Upper lobe of left lung (tissue), 6 donors: ENCODE measurements at regions not wholly inside any gene's neighbourhood (a gene's known extent, or its start where the extent isn't known, plus 50 kb on each side); places are given as distances from the start of the nearest gene placed in this dataset.
"Not testable (repeated sequence)": the region's sequence is repeated elsewhere in the genome, so short reads cannot be mapped to it uniquely, and the experiment has no call there.

Source experiments
- ATAC-seq, 2 donors: fragments of 200-7000 bp; cut with Tn5 transposase; one replicate each; pipeline ENCODE4 v1.9.1; 2022; ENCODE audit warnings: mild to moderate bottlenecking in 2 of 2, moderate library complexity in 2 of 2; ENCODE audit not compliant: low FRiP score in 2 of 2
- DNase-seq, 2 donors: peaks; one replicate each; pipeline ENCODE4 v3.0.0-alpha.2; 2019 to 2020
- H3K27ac ChIP-seq, 4 donors: fragments of 200-600 bp; sonication (generic); one replicate each; pipeline ENCODE4 v1.5.1; 2016 to 2019
- H3K27me3 ChIP-seq, 4 donors: fragments of 200-600 bp; sonication (generic); one replicate each; pipeline ENCODE4 v1.5.1; 2017 to 2019
- H3K36me3 ChIP-seq, 4 donors: fragments of 200-600 bp; sonication (generic); one replicate each; pipeline ENCODE4 v1.5.1; 2016 to 2019
- H3K4me1 ChIP-seq, 4 donors: fragments of 200-600 bp; sonication (generic); one replicate each; pipeline ENCODE4 v1.5.1; 2018 to 2019
- H3K4me3 ChIP-seq, 4 donors: fragments of 200-600 bp; sonication (generic); one replicate each; pipeline ENCODE4 v1.5.1; 2017 to 2019; ENCODE audit warnings: mild to moderate bottlenecking in 2 of 4, moderate library complexity in 1 of 4
- H3K9me3 ChIP-seq, 4 donors: fragments of 200-600 bp; sonication (generic); one replicate each; pipeline ENCODE4 v1.5.1; 2018 to 2019
- CTCF ChIP-seq, 6 experiments: fragments of 450-650 bp in 4 of 6; fragments of 200-600 bp in 2 of 6; sonication (generic) in 2 of 6; IDR thresholded peaks; one replicate each; pipeline ENCODE4 v1.5.1; 2016 to 2019; ENCODE audit warnings: antibody characterized with exemption in 6 of 6
- EP300 ChIP-seq, 4 donors: sonication (generic); formaldehyde crosslinking; IDR thresholded peaks; one replicate each; pipeline ENCODE4 v1.5.1; 2017; ENCODE audit warnings: antibody characterized with exemption in 4 of 4, control low read depth in 2 of 4
- POLR2A ChIP-seq, 4 donors: fragments of 450-650 bp; IDR thresholded peaks; one replicate each; pipeline ENCODE4 v1.5.1; 2016 to 2017; ENCODE audit warnings: antibody characterized with exemption in 4 of 4, mild to moderate bottlenecking in 2 of 4
- POLR2AphosphoS5 ChIP-seq, 2 donors: sonication (generic); formaldehyde crosslinking; IDR thresholded peaks; one replicate each; pipeline ENCODE4 v1.5.1; 2017; ENCODE audit warnings: antibody characterized with exemption in 2 of 2
- WGBS, 2 donors: methylation state at CpG; one replicate each; pipeline ENCODE4 v1.1.5; 2017 to 2018; 5-methylcytosine and 5-hydroxymethylcytosine counted together
- donor health status: DM: no; HTN: no; CAD: no; lungs with moderate emphysema.
- donor health status: DM: no; HTN: yes; CAD: no; lungs with severe emphysema.

- no peak overlapping the region for H3K4me3 ChIP-seq
- no peaks in the 10 kb centered on the region for H3K27me3 ChIP-seq
- ATAC-seq (no peak), DNase-seq (no peak)
- no peaks in the 10 kb centered on the region for H3K4me1 ChIP-seq
- H3K9me3 ChIP-seq = no peaks in the 10 kb centered on the region
- no peaks in the 10 kb centered on the region for H3K36me3 ChIP-seq
- no peak overlapping the region for H3K27ac ChIP-seq
- TF ChIP-seq POLR2A (IDR thresholded peaks at IDR 0.05) = no peak
- no peak for TF ChIP-seq CTCF (IDR thresholded peaks at IDR 0.05)
- no peak for TF ChIP-seq EP300 (IDR thresholded peaks at IDR 0.05)
- TF ChIP-seq POLR2AphosphoS5 (IDR thresholded peaks at IDR 0.05) = no peak
Measured at GRCh38 chr7:13017881-13018280, 330.4 kb downstream of the ARL4A start.

- H3K36me3 ChIP-seq = no peaks in the 10 kb centered on the region
- H3K4me3 ChIP-seq = no peak overlapping the region
- WGBS, 2 donors = 74 to 85% methylated on average over 6 of the region's 6 CpGs
- ATAC-seq = no peak
- no peaks in the 10 kb centered on the region for H3K4me1 ChIP-seq
- TF ChIP-seq EP300 (IDR thresholded peaks at IDR 0.05) (no peak), POLR2A (IDR thresholded peaks at IDR 0.05) (no peak), POLR2AphosphoS5 (IDR thresholded peaks at IDR 0.05) (no peak), CTCF (IDR thresholded peaks at IDR 0.05) (no peak)
- H3K27me3 ChIP-seq = no peaks in the 10 kb centered on the region
- H3K27ac ChIP-seq = no peak overlapping the region
- no peaks in the 10 kb centered on the region for H3K9me3 ChIP-seq
- no peak for DNase-seq
Measured at GRCh38 chr7:13021566-13022300, 334.3 kb downstream of the ARL4A start.

GRCh38 chr7:13024121-13024674 is 336.8 kb downstream of the ARL4A start:
- DNase-seq = no peak
- Histone ChIP-seq H3K36me3 (no peaks in the 10 kb centered on the region), H3K4me3 (no peak overlapping the region), H3K27me3 (no peaks in the 10 kb centered on the region), H3K27ac (no peak overlapping the region), H3K9me3 (no peaks in the 10 kb centered on the region), H3K4me1 (no peaks in the 10 kb centered on the region)
- no peak for ATAC-seq
- TF ChIP-seq EP300 (IDR thresholded peaks at IDR 0.05) (no peak), CTCF (IDR thresholded peaks at IDR 0.05) (no peak), POLR2AphosphoS5 (IDR thresholded peaks at IDR 0.05) (no peak), POLR2A (IDR thresholded peaks at IDR 0.05) (no peak)
- WGBS, 2 donors = 25 to 47% methylated on average over 1 of the region's 1 CpG

DNA sequence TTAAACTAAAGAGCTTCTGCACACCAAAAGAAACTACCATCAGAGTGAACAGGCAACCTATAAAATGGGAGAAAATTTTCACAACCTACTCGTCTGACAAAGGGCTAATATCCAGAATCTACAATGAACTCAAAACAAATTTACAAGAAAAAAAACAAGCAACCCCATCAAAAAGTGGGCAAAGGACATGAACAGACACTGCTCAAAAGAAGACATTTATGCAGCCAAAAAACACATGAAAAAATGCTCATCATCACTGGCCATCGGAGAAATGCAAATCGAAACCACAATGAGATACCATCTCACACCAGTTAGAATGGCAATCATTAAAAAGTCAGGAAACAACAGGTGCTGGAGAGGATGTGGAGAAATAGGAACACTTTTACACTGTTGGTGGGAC is 337.6 kb downstream of the ARL4A start:
- not testable (repeated sequence) for H3K27ac ChIP-seq, ATAC-seq
- 78 to 92% methylated on average over 3 of the region's 3 CpGs for WGBS, 2 donors

GRCh38 chr7:13027321-13027720 is 339.9 kb downstream of the ARL4A start:
- TF ChIP-seq POLR2AphosphoS5 (IDR thresholded peaks at IDR 0.05) = no peak
- TF ChIP-seq POLR2A (IDR thresholded peaks at IDR 0.05) = no peak
- no peak for TF ChIP-seq EP300 (IDR thresholded peaks at IDR 0.05)
- no peak for TF ChIP-seq CTCF (IDR thresholded peaks at IDR 0.05)
- DNase-seq (no peak), ATAC-seq (no peak)
- 90 to 92% methylated on average over 2 of the region's 2 CpGs for WGBS, 2 donors
- H3K27ac ChIP-seq = no peak overlapping the region
- no peak overlapping the region for H3K4me3 ChIP-seq
- no peaks in the 10 kb centered on the region for H3K9me3 ChIP-seq
- H3K4me1 ChIP-seq = no peaks in the 10 kb centered on the region
- H3K27me3 ChIP-seq = no peaks in the 10 kb centered on the region
- H3K36me3 ChIP-seq = no peaks in the 10 kb centered on the region

More for the DNA sequence above, 337.6 kb downstream of the ARL4A start:
- not testable (repeated sequence) for H3K9me3 ChIP-seq, H3K27me3 ChIP-seq, H3K36me3 ChIP-seq, H3K4me1 ChIP-seq, H3K4me3 ChIP-seq, DNase-seq
